Embryonic facial prominence (tissue), 1 donor: ENCODE measurements at regions not wholly inside any gene's neighbourhood (a gene's known extent, or its start where the extent isn't known, plus 50 kb on each side); places are given as distances from the start of the nearest gene placed in this dataset.

ENCODE experiments used
- DNase-seq: peaks from one replicate; pipeline ENCODE4 v3.0.0-alpha.2; 2016; ENCODE audit errors: extremely low spot score

DNA sequence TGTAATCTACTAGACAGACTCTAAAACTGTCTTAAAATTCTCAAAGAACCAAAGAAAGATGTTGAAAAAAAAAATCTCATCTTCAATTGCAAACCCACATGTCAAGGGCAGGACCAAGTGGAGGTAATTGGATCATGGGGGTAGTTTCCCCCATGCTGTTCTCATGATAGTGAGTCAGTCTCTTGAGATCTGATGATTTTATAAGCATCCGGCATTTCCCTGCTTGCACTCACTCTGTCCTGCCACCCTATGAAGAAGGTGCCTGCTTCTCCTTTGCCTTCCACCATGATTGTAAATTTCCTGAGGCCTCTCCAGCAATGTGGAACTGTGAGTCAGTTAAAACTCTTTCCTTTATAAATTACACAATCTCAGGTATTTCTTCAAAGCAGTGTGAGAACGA, 257.0 kb downstream of the HHIPL2 start:
- no peak for DNase-seq

- DNase-seq: no peak
Observed at GRCh38 chr1:222288053-222288452, 259.9 kb downstream of the HHIPL2 start.

- no peak for DNase-seq
Observed at GRCh38 chr1:222286011-222286410, 261.9 kb downstream of the HHIPL2 start.

DNA sequence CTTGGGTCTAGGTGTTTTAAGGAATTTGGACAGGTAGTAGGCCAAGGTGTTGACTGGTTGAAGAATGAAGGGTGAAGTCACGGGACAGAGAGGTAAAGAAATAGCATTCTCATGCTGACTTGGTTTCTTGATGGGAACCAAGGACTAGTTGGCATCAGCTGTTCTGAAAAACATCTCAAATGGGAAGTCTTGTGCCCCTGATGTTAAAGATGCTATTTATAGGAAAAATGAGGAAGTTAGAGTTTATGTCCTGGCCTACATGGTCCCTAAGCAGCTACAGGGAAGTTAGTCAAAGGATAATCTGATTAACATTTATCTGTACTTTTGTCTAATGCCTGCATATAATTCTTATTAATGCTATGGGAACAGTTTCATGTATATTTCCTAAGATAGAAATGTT, 262.4 kb downstream of the HHIPL2 start:
- DNase-seq: no peak

DNA sequence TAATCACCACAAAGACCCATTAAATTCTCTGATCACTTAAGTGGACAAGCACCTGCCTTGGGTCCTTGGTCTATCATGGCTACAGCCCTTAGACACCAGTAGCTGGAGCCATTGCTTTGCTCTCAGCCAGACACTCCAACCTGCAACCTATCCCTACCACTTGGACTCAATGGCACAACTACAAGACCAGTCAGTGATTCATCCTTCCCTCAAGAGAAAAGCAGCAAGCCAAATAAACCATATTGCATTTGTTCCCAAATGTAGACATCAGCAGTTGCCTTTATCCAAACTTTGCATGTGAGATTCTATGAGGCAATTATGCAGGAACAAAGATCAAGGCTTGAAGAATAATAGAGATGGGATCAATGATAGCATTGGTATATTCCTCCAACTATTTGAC, 263.4 kb downstream of the HHIPL2 start:
- no peak for DNase-seq

DNA sequence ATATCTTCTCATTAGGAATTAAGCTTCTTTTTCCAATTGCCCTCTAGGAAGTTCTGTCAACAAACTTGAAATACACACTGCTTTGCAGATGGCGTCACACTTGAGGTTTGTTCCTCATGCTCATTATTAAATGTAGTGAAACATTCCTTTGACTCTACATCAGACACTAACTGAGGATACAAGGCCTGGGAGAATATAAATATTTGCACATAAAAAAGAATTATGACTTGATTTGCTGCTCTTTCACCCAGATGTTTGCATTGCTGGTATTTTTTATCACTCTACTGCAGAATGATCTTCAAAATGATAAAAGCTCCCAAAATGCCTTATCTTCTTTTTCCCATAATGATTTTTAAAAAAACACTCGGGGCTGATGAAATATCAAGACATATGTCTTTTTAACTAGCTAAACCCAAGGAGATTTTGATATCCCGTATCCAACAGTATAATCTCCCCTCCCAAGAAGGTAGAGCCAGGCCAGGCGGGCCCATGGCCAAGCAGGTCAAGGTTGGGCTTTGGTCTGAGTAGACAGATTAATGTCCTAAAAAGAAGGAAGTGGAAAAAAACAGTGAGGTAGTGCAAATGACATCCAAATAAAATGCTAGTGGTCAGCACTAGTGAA, 264.6 kb downstream of the HHIPL2 start:
- DNase-seq: no peak

DNA sequence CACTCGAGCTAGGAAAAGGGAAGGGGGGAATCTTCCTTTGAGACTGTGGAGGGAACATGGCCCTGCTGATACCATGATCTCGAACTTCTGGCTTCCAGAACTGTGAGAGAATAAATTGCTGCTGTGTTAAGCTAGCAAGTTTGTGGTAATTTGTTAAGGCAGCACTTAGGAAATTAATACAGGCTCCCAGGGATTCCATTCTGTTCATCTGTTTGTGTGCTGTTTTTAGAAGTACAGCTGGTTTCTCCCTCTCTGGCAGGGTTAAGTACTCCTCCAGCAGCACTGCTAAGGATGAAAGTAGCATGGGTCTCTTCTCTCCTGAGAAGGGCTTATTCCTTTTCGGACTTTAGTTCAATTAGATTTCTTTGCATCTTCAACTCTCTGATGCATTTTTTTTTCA, 268.3 kb downstream of the HHIPL2 start:
- DNase-seq: no peak

DNA sequence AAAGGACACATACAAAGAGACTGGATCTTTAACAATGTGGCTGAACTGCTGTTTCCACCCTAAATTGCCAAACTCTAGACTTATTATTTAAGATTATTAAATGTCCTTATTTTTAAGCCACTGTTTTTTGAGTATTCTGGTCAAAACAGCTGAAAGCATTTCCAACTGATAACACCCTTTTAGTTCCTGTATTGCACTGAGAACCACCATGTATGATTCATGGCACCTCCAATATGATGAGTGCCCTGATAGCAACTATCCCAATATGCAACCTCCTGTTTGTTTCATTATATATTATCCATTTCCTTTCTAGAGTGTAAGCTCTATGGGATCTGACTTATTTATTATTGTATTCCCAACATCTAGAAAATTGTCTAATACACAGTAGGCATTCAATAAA, 269.4 kb downstream of the HHIPL2 start:
- DNase-seq: no peak

DNA sequence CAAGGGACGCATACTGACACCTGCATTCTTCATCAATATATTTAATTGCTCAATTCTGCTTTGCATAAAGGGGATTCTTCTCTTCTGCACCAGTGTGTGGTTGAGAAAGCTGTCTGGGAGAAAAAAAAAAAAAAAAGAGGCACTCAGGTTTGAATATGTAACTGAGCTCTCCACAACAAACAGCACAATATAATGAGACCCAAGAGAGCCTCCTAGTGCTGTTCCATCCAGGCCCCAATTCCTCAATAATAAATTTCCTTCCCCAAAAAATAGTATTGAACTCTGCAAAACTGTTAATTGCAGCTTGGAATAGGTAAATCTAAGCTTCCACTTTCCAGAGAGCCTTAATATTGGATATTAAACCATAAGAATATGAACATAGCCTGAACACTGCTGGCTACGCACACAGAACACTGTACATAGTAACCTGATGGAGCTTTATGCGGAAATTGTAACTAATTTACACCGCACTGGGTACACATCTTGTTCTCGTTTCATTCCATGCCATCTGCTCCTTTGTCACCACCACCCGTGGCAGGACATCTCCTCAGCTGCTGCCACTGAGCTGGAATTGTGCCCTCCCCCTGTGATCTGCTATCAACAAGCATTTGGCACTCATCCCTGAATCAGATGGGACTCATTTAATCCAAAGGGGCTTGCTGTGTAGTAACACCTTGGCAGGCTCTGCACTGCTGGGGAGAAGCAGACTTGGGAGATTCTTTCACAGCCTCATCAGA, 272.0 kb downstream of the HHIPL2 start:
- DNase-seq: no peak

DNA sequence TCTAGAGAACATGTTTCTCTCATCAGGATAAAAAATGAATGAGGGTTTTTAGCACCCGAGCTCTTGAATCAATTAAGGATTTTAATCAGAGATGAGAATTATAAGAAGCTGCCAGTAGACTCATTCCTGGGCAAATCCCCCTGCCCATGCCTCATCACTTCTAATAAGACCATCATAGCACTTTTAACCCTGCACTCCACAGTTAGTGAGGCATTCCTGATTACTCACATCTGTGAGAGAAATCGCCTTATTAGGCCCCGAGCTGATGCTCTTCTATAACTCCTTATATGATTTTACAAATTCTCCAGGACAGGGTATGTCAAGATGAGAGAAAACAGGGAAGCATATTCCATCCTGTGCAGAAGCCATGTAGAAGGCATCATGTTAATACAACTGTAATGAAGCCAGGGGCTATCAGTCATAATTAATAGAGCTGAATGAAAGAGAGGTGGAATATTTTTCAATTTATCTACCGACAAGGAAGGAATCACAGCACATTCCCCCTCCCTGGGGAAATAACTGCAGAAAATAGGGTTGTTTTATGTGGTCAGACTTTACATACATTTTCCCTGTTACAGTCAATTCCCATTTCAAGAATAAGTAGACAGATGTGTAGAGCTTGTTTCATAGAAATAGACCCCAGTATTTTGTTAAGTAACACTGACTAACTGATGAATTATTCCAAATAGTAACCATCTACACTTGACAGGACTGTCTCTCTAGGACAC, 272.7 kb downstream of the HHIPL2 start:
- no peak for DNase-seq

DNA sequence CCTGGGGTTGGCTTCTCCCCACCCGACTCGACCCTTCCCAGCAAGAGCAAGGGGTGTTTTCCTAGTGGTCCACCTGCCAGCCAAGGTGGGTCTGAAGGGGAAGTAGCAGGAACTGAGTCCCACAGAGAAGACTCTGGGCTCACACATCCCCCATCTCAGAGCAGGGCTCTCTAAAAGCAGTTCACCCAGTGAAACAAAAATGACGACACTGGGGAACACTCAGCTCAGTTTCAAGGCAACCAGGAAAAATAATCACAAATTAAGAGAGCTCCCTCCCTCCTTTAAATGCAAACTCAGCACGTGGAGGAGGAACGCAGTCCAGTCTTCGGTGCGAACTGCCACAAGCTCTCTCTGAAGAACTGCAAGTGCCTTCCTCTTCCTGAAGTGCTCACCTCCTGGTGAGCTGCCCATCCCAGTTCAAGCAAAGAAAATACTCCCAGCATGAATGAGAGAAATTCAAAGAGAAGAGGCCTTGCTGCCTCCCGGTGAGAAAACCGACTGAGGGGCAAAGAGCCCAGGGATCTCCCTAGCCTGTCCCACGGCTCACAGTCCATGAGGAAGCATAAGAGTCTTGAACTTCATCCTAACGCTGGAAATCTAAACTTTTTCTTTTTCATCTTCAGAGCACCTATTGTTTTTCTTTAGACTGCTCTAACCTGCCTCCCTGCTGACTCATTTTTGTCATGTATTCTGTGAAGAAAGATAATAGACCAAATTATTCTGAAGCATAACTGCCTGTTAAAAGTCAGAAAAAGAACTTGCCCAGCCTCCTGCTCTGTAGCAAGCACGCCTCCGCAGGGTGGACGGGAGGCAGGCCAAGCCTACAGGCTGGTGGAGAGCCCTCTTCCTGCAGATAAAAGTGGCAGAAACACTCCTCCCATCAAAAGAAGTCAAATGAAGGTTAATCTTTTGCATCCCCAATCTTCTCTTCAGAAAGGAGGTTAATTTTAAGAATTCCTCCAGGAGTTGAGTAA, 281.4 kb downstream of the HHIPL2 start:
- no peak for DNase-seq

- no peak for DNase-seq
Observed at GRCh38 chr1:222263791-222264190, 284.1 kb downstream of the HHIPL2 start.

DNA sequence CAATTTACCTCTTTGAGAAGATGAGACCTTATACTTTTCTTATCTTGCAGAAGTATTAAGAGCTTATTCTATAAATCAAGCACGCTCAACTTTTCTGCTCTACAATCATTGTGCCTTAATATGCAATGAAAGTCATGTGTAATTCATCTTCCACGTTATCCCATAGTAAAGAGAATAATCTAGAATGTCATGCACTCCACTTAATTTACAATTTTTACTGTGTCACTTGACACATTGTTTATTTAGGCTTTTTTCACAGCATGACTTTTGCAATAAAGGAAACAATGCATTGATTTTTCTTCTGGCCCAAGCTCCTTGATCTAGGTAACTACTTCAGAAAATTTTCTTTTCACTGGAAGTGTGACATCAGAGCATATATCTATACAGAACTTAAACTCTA, 290.9 kb downstream of the HHIPL2 start:
- DNase-seq: no peak

DNA sequence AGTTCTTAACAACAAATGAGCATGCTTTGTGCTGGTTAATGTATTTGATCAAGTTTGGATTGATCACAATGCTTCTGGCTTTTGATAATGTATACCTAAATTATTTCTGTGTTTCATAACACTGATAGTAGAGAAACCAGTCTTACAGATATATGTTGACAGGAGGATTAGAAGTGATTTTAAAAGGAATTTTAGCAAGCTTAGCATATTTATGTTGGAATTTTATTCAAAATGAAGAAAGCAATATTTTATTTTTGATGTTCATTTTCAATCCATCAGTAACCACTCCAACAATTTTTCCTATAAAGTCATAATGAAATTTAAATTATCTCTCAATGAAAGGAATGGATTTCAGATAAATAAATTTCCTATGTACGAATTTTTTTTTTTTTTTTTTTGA, 291.8 kb downstream of the HHIPL2 start:
- no peak for DNase-seq

- no peak for DNase-seq
Observed at GRCh38 chr1:222252788-222253187, 295.1 kb downstream of the HHIPL2 start.

GRCh38 chr1:222251847-222252246, 296.1 kb downstream of the HHIPL2 start:
- DNase-seq: no peak

GRCh38 chr1:222250376-222250775, 297.5 kb downstream of the HHIPL2 start:
- DNase-seq: no peak

- no peak for DNase-seq
Observed at GRCh38 chr1:222247811-222248310, 300.0 kb downstream of the HHIPL2 start.

DNA sequence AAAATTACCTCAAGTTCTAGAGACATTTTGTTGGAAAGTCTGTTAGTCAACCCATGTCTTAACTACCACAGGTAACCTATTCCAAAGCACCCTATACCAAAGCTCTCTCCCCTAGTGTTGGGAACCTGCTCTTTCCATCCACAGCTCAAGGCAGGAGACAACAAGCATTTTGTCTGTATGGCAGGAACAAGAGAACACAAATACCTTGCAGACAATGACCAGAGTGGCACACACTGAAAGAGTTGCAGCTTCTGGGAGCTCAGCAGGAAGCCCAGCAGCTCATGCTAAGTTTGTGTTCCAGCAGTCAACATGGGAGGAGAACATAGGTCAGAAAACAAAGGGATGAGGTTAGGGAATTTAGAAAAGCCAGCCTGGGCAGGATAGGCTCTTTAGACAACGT, 300.8 kb downstream of the HHIPL2 start:
- DNase-seq: no peak

DNA sequence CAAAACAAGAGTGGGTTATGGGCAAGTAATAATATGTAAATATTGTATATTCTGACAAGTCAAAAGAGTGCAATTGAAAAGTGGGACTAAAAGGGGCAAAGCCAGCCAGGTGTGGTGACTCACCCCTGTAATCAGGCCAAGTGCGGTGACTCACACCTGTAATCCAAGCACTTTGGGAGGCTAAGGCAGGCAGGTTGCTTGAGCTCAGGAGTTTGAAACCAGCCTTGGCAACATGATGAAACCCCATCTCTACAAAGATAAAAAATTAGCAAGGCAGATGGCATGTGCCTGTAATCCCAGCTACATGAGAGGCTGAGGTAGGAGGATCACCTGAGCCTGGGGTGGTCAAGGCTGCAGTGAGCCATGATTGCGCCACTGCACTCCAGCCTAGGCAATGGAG, 304.0 kb downstream of the HHIPL2 start:
- no peak for DNase-seq

DNA sequence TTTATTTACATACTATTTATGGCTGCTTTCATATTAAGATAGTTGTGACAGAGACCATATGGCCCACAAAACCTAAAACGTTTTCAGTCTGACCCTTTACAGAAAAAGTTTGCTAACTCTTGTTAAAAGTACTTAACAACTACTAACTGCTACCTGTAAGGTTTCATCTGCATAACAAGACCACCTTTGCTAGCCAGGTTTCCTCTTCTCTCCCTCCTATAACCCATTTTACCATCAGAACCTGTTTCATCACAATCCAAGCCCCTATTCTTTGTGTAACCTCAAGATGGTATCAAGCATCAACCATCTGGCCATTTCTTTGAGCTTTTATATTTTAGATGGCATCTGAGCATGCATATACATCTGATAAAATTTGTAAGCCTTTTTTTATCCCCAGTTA, 305.4 kb downstream of the HHIPL2 start:
- no peak for DNase-seq

DNA sequence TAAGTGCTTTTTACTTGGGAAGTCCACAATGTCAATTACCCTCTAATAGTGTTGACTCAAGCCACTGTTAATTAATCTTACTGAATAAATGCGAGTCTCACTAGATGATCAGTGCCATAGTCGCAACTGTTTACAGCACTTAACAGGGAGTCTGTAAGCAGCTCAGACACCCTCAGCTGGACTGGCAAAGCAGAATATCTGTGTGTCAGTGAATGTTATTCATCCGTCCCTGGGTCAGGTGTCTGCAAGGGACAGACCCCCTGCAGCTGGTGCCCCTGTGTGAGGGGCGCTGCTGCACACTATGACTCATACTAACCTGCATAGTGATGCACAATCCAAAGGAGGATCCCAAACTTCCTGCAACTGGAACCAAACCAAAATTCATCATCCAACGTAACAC, 306.5 kb downstream of the HHIPL2 start:
- no peak for DNase-seq
